EL (cell line): ENCODE measurements at regions not wholly inside any gene's neighbourhood (a gene's known extent, or its start where the extent isn't known, plus 50 kb on each side); places are given as distances from the start of the nearest gene placed in this dataset.
A peak's percentile ranks its signal among the peaks of the same experiment; 100 is the strongest.
"Not testable (repeated sequence)": the region's sequence is repeated elsewhere in the genome, so short reads cannot be mapped to it uniquely, and the experiment has no call there.

Experiments used
- DNase-seq: peaks from one replicate; pipeline ENCODE4 v3.0.0-alpha.2; 2016

- DNase-seq: no peak
Measured at GRCh38 chr15:94847325-94847724, 616.0 kb downstream of the MCTP2 start.

- DNase-seq: no peak
Measured at GRCh38 chr15:94848054-94848453, 616.7 kb downstream of the MCTP2 start.

GRCh38 chr15:94855018-94855408 is 623.7 kb downstream of the MCTP2 start:
- no peak for DNase-seq

GRCh38 chr15:94855409-94856266 is 624.3 kb downstream of the MCTP2 start:
- no peak for DNase-seq

GRCh38 chr15:94856267-94856854 is 625.0 kb downstream of the MCTP2 start:
- DNase-seq: no peak

GRCh38 chr15:94857466-94857865 is 626.1 kb downstream of the MCTP2 start:
- DNase-seq: no peak

GRCh38 chr15:94858011-94858410 is 626.6 kb downstream of the MCTP2 start:
- no peak for DNase-seq

- DNase-seq: no peak
Measured at GRCh38 chr15:94858449-94858848, 627.1 kb downstream of the MCTP2 start.

GRCh38 chr15:94858920-94859319 is 627.6 kb downstream of the MCTP2 start:
- DNase-seq: no peak

- DNase-seq: no peak
Measured at GRCh38 chr15:94864600-94864999, 633.2 kb downstream of the MCTP2 start.

- DNase-seq: not testable (repeated sequence)
Measured at GRCh38 chr15:94868265-94868664, 636.9 kb downstream of the MCTP2 start.

- DNase-seq: no peak
Measured at GRCh38 chr15:94875550-94875949, 644.2 kb downstream of the MCTP2 start.

- no peak for DNase-seq
Measured at GRCh38 chr15:94877833-94878232, 646.5 kb downstream of the MCTP2 start.

- no peak for DNase-seq
Measured at GRCh38 chr15:94882071-94882712, 650.8 kb downstream of the MCTP2 start.

- DNase-seq: no peak
Measured at GRCh38 chr15:94887391-94887790, 656.0 kb downstream of the MCTP2 start.

- no peak for DNase-seq
Measured at GRCh38 chr15:94889153-94889552, 657.8 kb downstream of the MCTP2 start.

- DNase-seq: no peak
Measured at GRCh38 chr15:94893091-94893490, 661.7 kb downstream of the MCTP2 start.

GRCh38 chr15:94894056-94894455 is 662.7 kb downstream of the MCTP2 start:
- DNase-seq: no peak

GRCh38 chr15:94909510-94909909 is 678.1 kb downstream of the MCTP2 start:
- no peak for DNase-seq

GRCh38 chr15:94910166-94910565 is 678.8 kb downstream of the MCTP2 start:
- peak; percentile 1 for DNase-seq

- DNase-seq: no peak
Measured at GRCh38 chr15:94912760-94913159, 681.4 kb downstream of the MCTP2 start.

- DNase-seq: no peak
Measured at GRCh38 chr15:94917068-94917467, 685.7 kb downstream of the MCTP2 start.

- DNase-seq: no peak
Measured at GRCh38 chr15:94921936-94922335, 690.6 kb downstream of the MCTP2 start.

GRCh38 chr15:94924057-94924456 is 692.7 kb downstream of the MCTP2 start:
- DNase-seq: no peak
